HepG2 (cell line): ENCODE measurements at regions not wholly inside any gene's neighbourhood (a gene's known extent, or its start where the extent isn't known, plus 50 kb on each side); places are given as distances from the start of the nearest gene placed in this dataset.

Source experiments
- ATAC-seq: fragments of 200-7000 bp; cut with Tn5 transposase; 3 replicates; pipeline ENCODE4 v1.9.1; 2020; ENCODE audit warnings: mild to moderate bottlenecking, moderate library complexity
- BruUV-seq: library from RNA; stranded (reverse); fragments of 400-500 nt; replicated peaks from 2 replicates; lab custom pipeline; 2021; lab: Mats Ljungman, UMichigan
- CTCF ChIA-PET: fragments of 300-600 bp; formaldehyde crosslinking; extraction: SDS; loops from one replicate; lab custom pipeline; 2021; ENCODE audit warnings: low total read pairs, inconsistent platforms, low intra/inter-chr PET ratio; lab: Yijun Ruan, JAX
- POLR2A ChIA-PET: fragments of 350-600 bp; sonication (Branson Sonifier 250); formaldehyde crosslinking; loops from one replicate; lab custom pipeline; 2020; ENCODE audit warnings: antibody characterized with exemption, inconsistent platforms; lab: Yijun Ruan, JAX
- DNase-seq: peaks from one replicate; pipeline ENCODE4 v3.0.0-alpha.2; 2015; ENCODE audit warnings: low spot score
- FAIRE-seq: peaks from 3 replicates; lab custom pipeline; 2011; peaks lifted over from hg19 to GRCh38; lab: Jason Lieb, UNC
- H2AFZ ChIP-seq: one replicate; pipeline ENCODE4 v1.6.1; 2011; ENCODE audit warnings: low read length, inconsistent platforms
- H3K27ac ChIP-seq: fragments of 300-600 bp; 3 replicates; pipeline ENCODE4 v1.8.0; 2011; ENCODE audit warnings: mixed run types, mild to moderate bottlenecking, mixed read lengths, low read length, inconsistent platforms; ENCODE audit not compliant: insufficient read depth; ENCODE audit errors: extremely low read length
- H3K27me3 ChIP-seq, 2 experiments: fragments of 200-600 bp in 1 of 2; 2 replicates in 1 of 2; 3 replicates in 1 of 2; pipeline versions ENCODE4 v1.6.0 to v1.8.0; 2011; ENCODE audit warnings: low read length in 2 of 2, mild to moderate bottlenecking in 2 of 2, moderate library complexity in 2 of 2, inconsistent platforms in 1 of 2; ENCODE audit not compliant: insufficient read depth in 2 of 2, control insufficient read depth in 1 of 2
- H3K36me3 ChIP-seq, 2 experiments: fragments of 200-600 bp in 1 of 2; replicated peaks in 1 of 2; 2 replicates in 1 of 2; 3 replicates in 1 of 2; pipeline versions ENCODE4 v1.5.1 to v1.8.0; 2011; ENCODE audit warnings: low read length in 2 of 2, inconsistent platforms in 1 of 2; ENCODE audit not compliant: insufficient read depth in 2 of 2, control insufficient read depth in 1 of 2
- H3K4me1 ChIP-seq: 2 replicates; pipeline ENCODE4 v1.5.1; 2012; ENCODE audit warnings: low read length, inconsistent platforms; ENCODE audit not compliant: insufficient read depth
- H3K4me2 ChIP-seq: 2 replicates; pipeline ENCODE4 v1.6.0; 2011; ENCODE audit warnings: low read depth, low read length, inconsistent platforms
- H3K4me3 ChIP-seq, 3 experiments: fragments of 200-600 bp in 1 of 3; sonication (generic), shearing (Covaris generic) in 1 of 3; replicated peaks in 1 of 3; 2 replicates each; pipeline ENCODE4 v1.5.1; 2011 to 2016; ENCODE audit warnings: low read length in 3 of 3, inconsistent platforms in 2 of 3, low read depth in 2 of 3, mild to moderate bottlenecking in 2 of 3, control low read depth in 1 of 3, mixed read lengths in 1 of 3; ENCODE audit not compliant: insufficient read depth in 1 of 3
- H3K79me2 ChIP-seq: one replicate; pipeline ENCODE4 v1.6.1; 2011; ENCODE audit warnings: low read length, inconsistent platforms; ENCODE audit not compliant: insufficient read depth
- H3K9ac ChIP-seq: 2 replicates; pipeline ENCODE4 v1.6.0; 2011; ENCODE audit warnings: mild to moderate bottlenecking, low read depth, low read length, inconsistent platforms; ENCODE audit not compliant: insufficient read depth
- H3K9me3 ChIP-seq: 2 replicates; pipeline ENCODE4 v1.5.1; 2012; ENCODE audit warnings: mild to moderate bottlenecking, low read length
- H4K20me1 ChIP-seq: 2 replicates; pipeline ENCODE4 v1.6.0; 2011; ENCODE audit warnings: inconsistent platforms, mild to moderate bottlenecking, low read length, moderate library complexity; ENCODE audit not compliant: insufficient read depth
- ADNP ChIP-seq: sonication (generic); formaldehyde crosslinking; IDR thresholded peaks from 2 replicates; pipeline ENCODE4 v1.4.0; 2020; ENCODE audit warnings: missing genetic modification reagents
- FOXM1 ChIP-seq: sonication (generic); formaldehyde crosslinking; IDR thresholded peaks from 2 replicates; pipeline ENCODE4 v1.5.0; 2020; ENCODE audit warnings: missing genetic modification reagents
- HMGA1 ChIP-seq: sonication (generic); formaldehyde crosslinking; conservative IDR thresholded peaks from 2 replicates; pipeline ENCODE4 v1.4.0; 2020; ENCODE audit warnings: missing genetic modification reagents
- HNRNPUL1 ChIP-seq: fragments of 200-400 bp; formaldehyde crosslinking; IDR thresholded peaks from 2 replicates; pipeline ENCODE4 v1.6.1; 2017; ENCODE audit warnings: low read depth, mild to moderate bottlenecking, low read length, moderate library complexity
- NFRKB ChIP-seq: fragments of 450-650 bp; IDR thresholded peaks from 2 replicates; pipeline ENCODE4 v1.6.1; 2017
- SKI ChIP-seq: fragments of 450-650 bp; IDR thresholded peaks from one replicate; pipeline ENCODE4 v1.6.1; 2018; ENCODE audit warnings: mild to moderate bottlenecking; ENCODE audit not compliant: partially characterized antibody
- SRY ChIP-seq: sonication (generic); formaldehyde crosslinking; IDR thresholded peaks from 2 replicates; pipeline ENCODE4 v1.8.0; 2022; ENCODE audit warnings: mild to moderate bottlenecking, missing genetic modification reagents
- ZBTB8A ChIP-seq: sonication (generic); formaldehyde crosslinking; IDR thresholded peaks from 2 replicates; pipeline ENCODE4 v1.4.0; 2020; ENCODE audit warnings: mild to moderate bottlenecking, low read depth, missing genetic modification reagents, borderline replicate concordance
- ZNF431 ChIP-seq: sonication (generic); formaldehyde crosslinking; IDR thresholded peaks from 2 replicates; pipeline ENCODE4 v1.9.0; 2022; ENCODE audit warnings: missing genetic modification reagents, low read depth, mild to moderate bottlenecking, borderline replicate concordance
- ZNF839 ChIP-seq: sonication (generic); formaldehyde crosslinking; IDR thresholded peaks from 2 replicates; pipeline ENCODE4 v1.4.0; 2020; ENCODE audit warnings: missing genetic modification reagents, mild to moderate bottlenecking, borderline replicate concordance
- WGBS: methylation state at CpG from one replicate; pipeline ENCODE4 v1.1.6; 2017; ENCODE audit warnings: low lambda C conversion rate; 5-methylcytosine and 5-hydroxymethylcytosine counted together
- in situ Hi-C: cut with HindIII; loops from 2 replicates; pipeline ENCODE4 v1.10.0; 2017; ENCODE audit warnings: low pct_unique_long_range_greater_than_20kb; ENCODE audit not compliant: extremely low pct_ligation_motif_present
- intact Hi-C: fragments of 100-400 bp; cut with micrococcal nuclease; formaldehyde crosslinking; loops from one replicate; pipeline ENCODE4 v1.10.0; 2022; ENCODE audit not compliant: unreplicated experiment
- TF ChIP-seq, protein P1 (sequence below): sonication (generic); formaldehyde crosslinking; IDR thresholded peaks from 2 replicates; pipeline ENCODE4 v1.4.0; 2020; ENCODE audit warnings: missing genetic modification reagents
- TF ChIP-seq, protein P2 (sequence below): sonication (generic); formaldehyde crosslinking; IDR thresholded peaks from 2 replicates; pipeline ENCODE4 v1.4.0; 2020; ENCODE audit warnings: missing genetic modification reagents, borderline replicate concordance

DNA sequence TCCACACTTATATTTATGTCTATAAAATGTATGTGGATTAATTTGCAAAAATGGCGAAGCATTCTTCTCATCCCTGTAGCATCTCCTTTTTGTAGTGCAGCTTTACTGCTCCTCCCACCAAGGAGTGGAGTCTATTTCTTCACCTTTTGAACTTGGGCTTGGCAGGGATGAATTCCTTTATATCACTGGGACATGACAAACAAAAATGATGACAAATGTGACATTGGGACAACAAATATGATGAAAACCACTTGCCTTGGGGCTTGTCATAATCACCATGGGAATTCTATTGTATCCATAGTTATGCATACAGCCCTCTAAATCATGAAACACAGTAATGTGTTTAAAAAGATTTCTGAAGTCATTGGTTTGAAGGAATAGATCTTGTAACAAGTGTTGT, 155.0 kb downstream of the TNFSF18 start (continued):
- no peak for TF ChIP-seq FOXM1 (CRISPR knock-in tag)
- TF ChIP-seq ADNP, result no peak
- no peak for TF ChIP-seq SKI

DNA sequence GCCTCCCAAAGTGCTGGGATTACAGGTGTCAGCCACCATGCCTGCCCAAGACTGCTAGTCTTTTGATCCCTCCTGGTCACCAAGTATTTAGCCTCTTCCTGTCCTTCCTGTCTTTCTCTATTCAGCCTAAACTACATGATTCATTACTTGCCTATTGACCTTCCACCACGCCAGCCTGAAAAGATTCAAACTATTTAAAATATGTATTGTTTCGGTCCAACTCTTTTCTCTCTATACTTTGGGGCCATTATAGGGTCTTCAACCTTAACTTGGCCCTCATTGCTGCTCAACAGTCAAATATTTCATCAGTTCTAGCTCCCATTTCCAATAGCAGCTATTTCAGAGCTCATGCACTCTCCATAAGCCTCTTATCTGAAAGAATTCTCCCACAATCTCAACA, 153.0 kb downstream of the TNFSF18 start:
- no TSS peak for BruUV-seq
- FAIRE-seq (no peak), DNase-seq (no peak), ATAC-seq (no peak)
- POLR2A ChIA-PET, result no interaction called here
- no peak overlapping the region for H2AFZ ChIP-seq
- no peaks in the 10 kb centered on the region; the same call in 1 of the 2 replicates for H4K20me1 ChIP-seq
- no peak overlapping the region for H3K27ac ChIP-seq
- no peak overlapping the region for H3K4me3 ChIP-seq
- H3K36me3 ChIP-seq, result no peaks in the 10 kb centered on the region
- H3K4me2 ChIP-seq, result no peak overlapping the region
- H3K27me3 ChIP-seq, result no peaks in the 10 kb centered on the region
- no peaks in the 10 kb centered on the region for H3K79me2 ChIP-seq
- intact Hi-C loops, result no loop called here
- no peak overlapping the region for H3K9ac ChIP-seq
- CTCF ChIA-PET, result no interaction called here
- in situ Hi-C loops, result no loop called here
- H3K9me3 ChIP-seq, result no peaks in the 10 kb centered on the region
- WGBS, result 2% methylated on average over 2 of the region's 2 CpGs
- H3K4me1 ChIP-seq, result no peaks in the 10 kb centered on the region
- TF ChIP-seq NFRKB (no peak), ZNF839 (no peak), SRY (no peak)

DNA sequence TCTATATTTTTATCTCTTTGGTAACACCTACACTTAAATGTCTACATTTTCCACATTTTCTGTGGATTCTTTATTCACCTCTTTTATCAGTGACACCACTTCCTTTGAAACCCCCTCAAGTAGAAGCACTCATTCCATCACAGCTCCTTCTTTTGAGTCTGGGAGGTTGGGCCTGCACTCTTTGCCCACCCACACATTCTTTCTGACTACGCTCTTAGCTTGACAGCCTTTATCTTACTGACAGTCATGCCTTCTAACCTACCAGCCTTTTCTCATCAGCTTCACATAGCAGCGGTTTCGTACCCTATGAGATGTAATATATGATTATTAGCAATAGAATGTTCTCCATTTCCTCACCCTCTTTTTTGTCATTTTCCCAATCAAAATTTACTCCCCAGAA, 151.9 kb downstream of the TNFSF18 start:
- FAIRE-seq, result no peak
- no peaks in the 10 kb centered on the region for H3K9me3 ChIP-seq

More for the DNA sequence above, 151.9 kb downstream of the TNFSF18 start:
- intact Hi-C loops, result no loop called here
- Histone ChIP-seq H2AFZ (no peak overlapping the region), H3K4me1 (no peaks in the 10 kb centered on the region), H3K79me2 (no peaks in the 10 kb centered on the region), H4K20me1 (no peaks in the 10 kb centered on the region; the same call in 1 of the 2 replicates), H3K36me3 (no peaks in the 10 kb centered on the region), H3K9ac (no peak overlapping the region), H3K4me2 (no peak overlapping the region), H3K27ac (no peak overlapping the region), H3K27me3 (no peaks in the 10 kb centered on the region), H3K4me3 (no peak overlapping the region)
- TF ChIP-seq HMGA1 (no peak), ZBTB8A (CRISPR knock-in tag) (no peak), HNRNPUL1 (no peak), ZNF431 (CRISPR knock-in tag) (no peak)
- TF ChIP-seq, protein P1, sequence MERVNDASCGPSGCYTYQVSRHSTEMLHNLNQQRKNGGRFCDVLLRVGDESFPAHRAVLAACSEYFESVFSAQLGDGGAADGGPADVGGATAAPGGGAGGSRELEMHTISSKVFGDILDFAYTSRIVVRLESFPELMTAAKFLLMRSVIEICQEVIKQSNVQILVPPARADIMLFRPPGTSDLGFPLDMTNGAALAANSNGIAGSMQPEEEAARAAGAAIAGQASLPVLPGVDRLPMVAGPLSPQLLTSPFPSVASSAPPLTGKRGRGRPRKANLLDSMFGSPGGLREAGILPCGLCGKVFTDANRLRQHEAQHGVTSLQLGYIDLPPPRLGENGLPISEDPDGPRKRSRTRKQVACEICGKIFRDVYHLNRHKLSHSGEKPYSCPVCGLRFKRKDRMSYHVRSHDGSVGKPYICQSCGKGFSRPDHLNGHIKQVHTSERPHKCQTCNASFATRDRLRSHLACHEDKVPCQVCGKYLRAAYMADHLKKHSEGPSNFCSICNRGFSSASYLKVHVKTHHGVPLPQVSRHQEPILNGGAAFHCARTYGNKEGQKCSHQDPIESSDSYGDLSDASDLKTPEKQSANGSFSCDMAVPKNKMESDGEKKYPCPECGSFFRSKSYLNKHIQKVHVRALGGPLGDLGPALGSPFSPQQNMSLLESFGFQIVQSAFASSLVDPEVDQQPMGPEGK (CRISPR knock-in tag), result no peak
- TF ChIP-seq, protein P2, sequence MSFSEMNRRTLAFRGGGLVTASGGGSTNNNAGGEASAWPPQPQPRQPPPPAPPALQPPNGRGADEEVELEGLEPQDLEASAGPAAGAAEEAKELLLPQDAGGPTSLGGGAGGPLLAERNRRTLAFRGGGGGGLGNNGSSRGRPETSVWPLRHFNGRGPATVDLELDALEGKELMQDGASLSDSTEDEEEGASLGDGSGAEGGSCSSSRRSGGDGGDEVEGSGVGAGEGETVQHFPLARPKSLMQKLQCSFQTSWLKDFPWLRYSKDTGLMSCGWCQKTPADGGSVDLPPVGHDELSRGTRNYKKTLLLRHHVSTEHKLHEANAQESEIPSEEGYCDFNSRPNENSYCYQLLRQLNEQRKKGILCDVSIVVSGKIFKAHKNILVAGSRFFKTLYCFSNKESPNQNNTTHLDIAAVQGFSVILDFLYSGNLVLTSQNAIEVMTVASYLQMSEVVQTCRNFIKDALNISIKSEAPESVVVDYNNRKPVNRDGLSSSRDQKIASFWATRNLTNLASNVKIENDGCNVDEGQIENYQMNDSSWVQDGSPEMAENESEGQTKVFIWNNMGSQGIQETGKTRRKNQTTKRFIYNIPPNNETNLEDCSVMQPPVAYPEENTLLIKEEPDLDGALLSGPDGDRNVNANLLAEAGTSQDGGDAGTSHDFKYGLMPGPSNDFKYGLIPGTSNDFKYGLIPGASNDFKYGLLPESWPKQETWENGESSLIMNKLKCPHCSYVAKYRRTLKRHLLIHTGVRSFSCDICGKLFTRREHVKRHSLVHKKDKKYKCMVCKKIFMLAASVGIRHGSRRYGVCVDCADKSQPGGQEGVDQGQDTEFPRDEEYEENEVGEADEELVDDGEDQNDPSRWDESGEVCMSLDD (CRISPR knock-in tag), result no peak
- ATAC-seq, result no peak
- DNase-seq, result no peak
- POLR2A ChIA-PET, result no interaction called here
- 56% methylated on average over 3 of the region's 3 CpGs for WGBS
- in situ Hi-C loops, result no loop called here
- no TSS peak for BruUV-seq
- CTCF ChIA-PET, result no interaction called here
